GM23338 (cell line): ENCODE measurements at regions not wholly inside any gene's neighbourhood (a gene's known extent, or its start where the extent isn't known, plus 50 kb on each side); places are given as distances from the start of the nearest gene placed in this dataset.

Source experiments
- CREB1 ChIP-seq: fragments of 250-450 bp; sonication (Bioruptor Pico); IDR thresholded peaks from 2 replicates; pipeline ENCODE4 v1.5.0; 2020; ENCODE audit warnings: low read depth, mild to moderate bottlenecking, moderate library complexity
- EZH2 ChIP-seq: fragments of 200-600 bp; sonication (generic); IDR thresholded peaks from one replicate; pipeline ENCODE4 v1.8.0; 2017; ENCODE audit warnings: antibody characterized with exemption, mild to moderate bottlenecking, low read depth; ENCODE audit not compliant: unreplicated experiment
- EZH2phosphoT487 ChIP-seq: fragments of 200-600 bp; sonication (generic); IDR thresholded peaks from one replicate; pipeline ENCODE4 v1.8.1; 2018; ENCODE audit warnings: antibody characterized with exemption; ENCODE audit not compliant: unreplicated experiment
- JUNB ChIP-seq: IDR thresholded peaks from one replicate; pipeline ENCODE4 v1.6.1; 2016; ENCODE audit warnings: antibody characterized with exemption; ENCODE audit not compliant: unreplicated experiment
- POLR2AphosphoS5 ChIP-seq: IDR thresholded peaks from 2 replicates; pipeline ENCODE4 v1.6.1; 2016; ENCODE audit warnings: antibody characterized with exemption, low read depth
- ZNF331 ChIP-seq: fragments of 250-450 bp; sonication (Bioruptor Pico); IDR thresholded peaks from 2 replicates; pipeline ENCODE4 v1.5.0; 2020; ENCODE audit warnings: low read depth, mild to moderate bottlenecking, moderate library complexity
- ZNF462 ChIP-seq: fragments of 250-450 bp; sonication (Bioruptor Pico); IDR thresholded peaks from 2 replicates; pipeline ENCODE4 v1.5.0; 2020; ENCODE audit warnings: mild to moderate bottlenecking, moderate library complexity
- TF ChIP-seq, protein P1 (sequence below), 2 experiments: fragments of 200-600 bp in 1 of 2; sonication (generic) in 1 of 2; conservative IDR thresholded peaks; 2 replicates each; pipeline versions ENCODE4 v1.5.1 to v1.6.1; 2016 to 2017; ENCODE audit warnings: antibody characterized with exemption in 2 of 2, low read depth in 2 of 2, mild to moderate bottlenecking in 2 of 2, moderate library complexity in 1 of 2
- TF ChIP-seq, protein P2 (sequence below): IDR thresholded peaks from one replicate; pipeline ENCODE4 v1.6.1; 2018; ENCODE audit warnings: antibody characterized with exemption; ENCODE audit not compliant: unreplicated experiment

- TF ChIP-seq, protein P1, sequence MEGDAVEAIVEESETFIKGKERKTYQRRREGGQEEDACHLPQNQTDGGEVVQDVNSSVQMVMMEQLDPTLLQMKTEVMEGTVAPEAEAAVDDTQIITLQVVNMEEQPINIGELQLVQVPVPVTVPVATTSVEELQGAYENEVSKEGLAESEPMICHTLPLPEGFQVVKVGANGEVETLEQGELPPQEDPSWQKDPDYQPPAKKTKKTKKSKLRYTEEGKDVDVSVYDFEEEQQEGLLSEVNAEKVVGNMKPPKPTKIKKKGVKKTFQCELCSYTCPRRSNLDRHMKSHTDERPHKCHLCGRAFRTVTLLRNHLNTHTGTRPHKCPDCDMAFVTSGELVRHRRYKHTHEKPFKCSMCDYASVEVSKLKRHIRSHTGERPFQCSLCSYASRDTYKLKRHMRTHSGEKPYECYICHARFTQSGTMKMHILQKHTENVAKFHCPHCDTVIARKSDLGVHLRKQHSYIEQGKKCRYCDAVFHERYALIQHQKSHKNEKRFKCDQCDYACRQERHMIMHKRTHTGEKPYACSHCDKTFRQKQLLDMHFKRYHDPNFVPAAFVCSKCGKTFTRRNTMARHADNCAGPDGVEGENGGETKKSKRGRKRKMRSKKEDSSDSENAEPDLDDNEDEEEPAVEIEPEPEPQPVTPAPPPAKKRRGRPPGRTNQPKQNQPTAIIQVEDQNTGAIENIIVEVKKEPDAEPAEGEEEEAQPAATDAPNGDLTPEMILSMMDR (conservative IDR thresholded peaks at IDR 0.05; ENCODE audit: low read depth in 2 of 2): no peak
- TF ChIP-seq, protein P2, sequence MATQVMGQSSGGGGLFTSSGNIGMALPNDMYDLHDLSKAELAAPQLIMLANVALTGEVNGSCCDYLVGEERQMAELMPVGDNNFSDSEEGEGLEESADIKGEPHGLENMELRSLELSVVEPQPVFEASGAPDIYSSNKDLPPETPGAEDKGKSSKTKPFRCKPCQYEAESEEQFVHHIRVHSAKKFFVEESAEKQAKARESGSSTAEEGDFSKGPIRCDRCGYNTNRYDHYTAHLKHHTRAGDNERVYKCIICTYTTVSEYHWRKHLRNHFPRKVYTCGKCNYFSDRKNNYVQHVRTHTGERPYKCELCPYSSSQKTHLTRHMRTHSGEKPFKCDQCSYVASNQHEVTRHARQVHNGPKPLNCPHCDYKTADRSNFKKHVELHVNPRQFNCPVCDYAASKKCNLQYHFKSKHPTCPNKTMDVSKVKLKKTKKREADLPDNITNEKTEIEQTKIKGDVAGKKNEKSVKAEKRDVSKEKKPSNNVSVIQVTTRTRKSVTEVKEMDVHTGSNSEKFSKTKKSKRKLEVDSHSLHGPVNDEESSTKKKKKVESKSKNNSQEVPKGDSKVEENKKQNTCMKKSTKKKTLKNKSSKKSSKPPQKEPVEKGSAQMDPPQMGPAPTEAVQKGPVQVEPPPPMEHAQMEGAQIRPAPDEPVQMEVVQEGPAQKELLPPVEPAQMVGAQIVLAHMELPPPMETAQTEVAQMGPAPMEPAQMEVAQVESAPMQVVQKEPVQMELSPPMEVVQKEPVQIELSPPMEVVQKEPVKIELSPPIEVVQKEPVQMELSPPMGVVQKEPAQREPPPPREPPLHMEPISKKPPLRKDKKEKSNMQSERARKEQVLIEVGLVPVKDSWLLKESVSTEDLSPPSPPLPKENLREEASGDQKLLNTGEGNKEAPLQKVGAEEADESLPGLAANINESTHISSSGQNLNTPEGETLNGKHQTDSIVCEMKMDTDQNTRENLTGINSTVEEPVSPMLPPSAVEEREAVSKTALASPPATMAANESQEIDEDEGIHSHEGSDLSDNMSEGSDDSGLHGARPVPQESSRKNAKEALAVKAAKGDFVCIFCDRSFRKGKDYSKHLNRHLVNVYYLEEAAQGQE: no peak
- TF ChIP-seq EZH2phosphoT487 (no peak), EZH2 (no peak), CREB1 (CRISPR knock-in tag) (no peak), ZNF331 (CRISPR knock-in tag) (no peak), POLR2AphosphoS5 (no peak), ZNF462 (CRISPR knock-in tag) (no peak), JUNB (no peak)
These were observed 66.5 kb downstream of the MRPL14 start for GRCh38 chr6:44060612-44061374.
